H1 (cell line): ENCODE measurements at regions not wholly inside any gene's neighbourhood (a gene's known extent, or its start where the extent isn't known, plus 50 kb on each side); places are given as distances from the start of the nearest gene placed in this dataset.

Experiments
- CEBPB ChIP-seq: IDR thresholded peaks from 2 replicates; pipeline ENCODE4 v1.6.1; 2012; ENCODE audit warnings: low read depth, low read length
- JUND ChIP-seq: IDR thresholded peaks from 2 replicates; pipeline ENCODE4 v1.6.1; 2011; ENCODE audit warnings: mild to moderate bottlenecking, improper control_type of control experiment, low read length
- KDM1A ChIP-seq: fragments of 200-600, 300-600 bp; sonication (generic); IDR thresholded peaks from 2 replicates; pipeline ENCODE4 v1.7.1; 2016; ENCODE audit warnings: mild to moderate bottlenecking, low read length, borderline replicate concordance
- NANOG ChIP-seq: IDR thresholded peaks from 2 replicates; pipeline ENCODE4 v1.6.1; 2011; ENCODE audit warnings: low read length, low read depth, mild to moderate bottlenecking, inconsistent platforms; ENCODE audit not compliant: insufficient read depth, poor library complexity, severe bottlenecking
- NRF1 ChIP-seq: IDR thresholded peaks from 2 replicates; pipeline ENCODE4 v1.6.1; 2011; ENCODE audit warnings: mild to moderate bottlenecking, low read depth, low read length, improper control_type of control experiment
- POU5F1 ChIP-seq: IDR thresholded peaks from 2 replicates; pipeline ENCODE4 v1.6.1; 2011; ENCODE audit warnings: low read depth, mild to moderate bottlenecking, low read length, moderate library complexity
- RAD21 ChIP-seq, 2 experiments: IDR thresholded peaks in 1 of 2; conservative IDR thresholded peaks in 1 of 2; 2 replicates each; pipeline ENCODE4 v1.6.1; 2011; ENCODE audit warnings: low read depth in 2 of 2, low read length in 2 of 2, improper control_type of control experiment in 1 of 2, inconsistent platforms in 1 of 2, mild to moderate bottlenecking in 1 of 2, moderate library complexity in 1 of 2
- SIN3A ChIP-seq, 2 experiments: IDR thresholded peaks in 1 of 2; conservative IDR thresholded peaks in 1 of 2; 2 replicates each; pipeline ENCODE4 v1.6.1; 2011 to 2012; ENCODE audit warnings: low read length in 2 of 2, improper control_type of control experiment in 1 of 2, low read depth in 1 of 2, mild to moderate bottlenecking in 1 of 2
- SUZ12 ChIP-seq: fragments of 200-600 bp; sonication (generic); IDR thresholded peaks from 2 replicates; pipeline ENCODE4 v1.6.1; 2012; ENCODE audit warnings: mild to moderate bottlenecking, inconsistent platforms, low read length, moderate library complexity, mixed read lengths
- YY1 ChIP-seq: IDR thresholded peaks from 2 replicates; pipeline ENCODE4 v1.6.1; 2011; ENCODE audit warnings: low read depth, mild to moderate bottlenecking, low read length
- TF ChIP-seq, protein P1 (sequence below): fragments of 300-600 bp; sonication (generic); IDR thresholded peaks from 2 replicates; pipeline ENCODE4 v1.7.1; 2012; ENCODE audit warnings: low read length, moderate library complexity, mild to moderate bottlenecking, inconsistent platforms; ENCODE audit not compliant: insufficient replicate concordance

DNA sequence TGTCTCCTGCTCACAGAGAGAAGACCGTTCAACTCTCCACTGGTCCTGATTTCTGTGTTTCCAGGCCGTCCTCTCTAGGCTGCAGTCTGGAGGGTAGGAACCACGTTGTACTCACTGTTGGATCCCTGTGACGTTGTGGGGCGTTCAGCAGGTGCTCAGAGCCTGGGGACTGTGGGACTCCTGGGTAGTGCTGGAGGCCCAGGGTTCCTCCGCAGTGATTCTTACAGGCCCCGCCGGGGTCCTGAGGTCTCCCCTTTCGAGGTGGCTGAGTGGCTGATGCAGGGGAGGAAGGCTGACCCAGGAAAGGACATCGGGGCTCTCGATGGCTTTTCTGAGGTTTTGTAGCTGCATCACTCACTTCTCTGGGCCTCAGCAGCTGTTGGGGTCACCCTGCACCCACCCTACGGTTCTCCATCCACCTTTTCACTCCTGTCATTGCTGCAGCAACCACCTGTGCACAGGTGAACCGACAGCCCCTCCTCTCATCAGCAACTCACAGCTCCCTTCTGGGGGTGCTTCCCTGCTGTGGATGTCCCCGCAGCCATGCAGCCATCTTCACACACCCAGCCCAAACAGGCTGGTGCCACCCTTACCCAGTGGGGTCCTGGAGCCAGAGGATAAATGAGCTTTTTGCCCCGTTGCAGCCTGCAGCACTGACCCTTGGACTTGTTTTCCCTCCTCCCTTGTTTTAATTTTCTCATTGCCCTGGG is 169.6 kb upstream of the HDAC4 start (continued):
- TF ChIP-seq, protein P1, sequence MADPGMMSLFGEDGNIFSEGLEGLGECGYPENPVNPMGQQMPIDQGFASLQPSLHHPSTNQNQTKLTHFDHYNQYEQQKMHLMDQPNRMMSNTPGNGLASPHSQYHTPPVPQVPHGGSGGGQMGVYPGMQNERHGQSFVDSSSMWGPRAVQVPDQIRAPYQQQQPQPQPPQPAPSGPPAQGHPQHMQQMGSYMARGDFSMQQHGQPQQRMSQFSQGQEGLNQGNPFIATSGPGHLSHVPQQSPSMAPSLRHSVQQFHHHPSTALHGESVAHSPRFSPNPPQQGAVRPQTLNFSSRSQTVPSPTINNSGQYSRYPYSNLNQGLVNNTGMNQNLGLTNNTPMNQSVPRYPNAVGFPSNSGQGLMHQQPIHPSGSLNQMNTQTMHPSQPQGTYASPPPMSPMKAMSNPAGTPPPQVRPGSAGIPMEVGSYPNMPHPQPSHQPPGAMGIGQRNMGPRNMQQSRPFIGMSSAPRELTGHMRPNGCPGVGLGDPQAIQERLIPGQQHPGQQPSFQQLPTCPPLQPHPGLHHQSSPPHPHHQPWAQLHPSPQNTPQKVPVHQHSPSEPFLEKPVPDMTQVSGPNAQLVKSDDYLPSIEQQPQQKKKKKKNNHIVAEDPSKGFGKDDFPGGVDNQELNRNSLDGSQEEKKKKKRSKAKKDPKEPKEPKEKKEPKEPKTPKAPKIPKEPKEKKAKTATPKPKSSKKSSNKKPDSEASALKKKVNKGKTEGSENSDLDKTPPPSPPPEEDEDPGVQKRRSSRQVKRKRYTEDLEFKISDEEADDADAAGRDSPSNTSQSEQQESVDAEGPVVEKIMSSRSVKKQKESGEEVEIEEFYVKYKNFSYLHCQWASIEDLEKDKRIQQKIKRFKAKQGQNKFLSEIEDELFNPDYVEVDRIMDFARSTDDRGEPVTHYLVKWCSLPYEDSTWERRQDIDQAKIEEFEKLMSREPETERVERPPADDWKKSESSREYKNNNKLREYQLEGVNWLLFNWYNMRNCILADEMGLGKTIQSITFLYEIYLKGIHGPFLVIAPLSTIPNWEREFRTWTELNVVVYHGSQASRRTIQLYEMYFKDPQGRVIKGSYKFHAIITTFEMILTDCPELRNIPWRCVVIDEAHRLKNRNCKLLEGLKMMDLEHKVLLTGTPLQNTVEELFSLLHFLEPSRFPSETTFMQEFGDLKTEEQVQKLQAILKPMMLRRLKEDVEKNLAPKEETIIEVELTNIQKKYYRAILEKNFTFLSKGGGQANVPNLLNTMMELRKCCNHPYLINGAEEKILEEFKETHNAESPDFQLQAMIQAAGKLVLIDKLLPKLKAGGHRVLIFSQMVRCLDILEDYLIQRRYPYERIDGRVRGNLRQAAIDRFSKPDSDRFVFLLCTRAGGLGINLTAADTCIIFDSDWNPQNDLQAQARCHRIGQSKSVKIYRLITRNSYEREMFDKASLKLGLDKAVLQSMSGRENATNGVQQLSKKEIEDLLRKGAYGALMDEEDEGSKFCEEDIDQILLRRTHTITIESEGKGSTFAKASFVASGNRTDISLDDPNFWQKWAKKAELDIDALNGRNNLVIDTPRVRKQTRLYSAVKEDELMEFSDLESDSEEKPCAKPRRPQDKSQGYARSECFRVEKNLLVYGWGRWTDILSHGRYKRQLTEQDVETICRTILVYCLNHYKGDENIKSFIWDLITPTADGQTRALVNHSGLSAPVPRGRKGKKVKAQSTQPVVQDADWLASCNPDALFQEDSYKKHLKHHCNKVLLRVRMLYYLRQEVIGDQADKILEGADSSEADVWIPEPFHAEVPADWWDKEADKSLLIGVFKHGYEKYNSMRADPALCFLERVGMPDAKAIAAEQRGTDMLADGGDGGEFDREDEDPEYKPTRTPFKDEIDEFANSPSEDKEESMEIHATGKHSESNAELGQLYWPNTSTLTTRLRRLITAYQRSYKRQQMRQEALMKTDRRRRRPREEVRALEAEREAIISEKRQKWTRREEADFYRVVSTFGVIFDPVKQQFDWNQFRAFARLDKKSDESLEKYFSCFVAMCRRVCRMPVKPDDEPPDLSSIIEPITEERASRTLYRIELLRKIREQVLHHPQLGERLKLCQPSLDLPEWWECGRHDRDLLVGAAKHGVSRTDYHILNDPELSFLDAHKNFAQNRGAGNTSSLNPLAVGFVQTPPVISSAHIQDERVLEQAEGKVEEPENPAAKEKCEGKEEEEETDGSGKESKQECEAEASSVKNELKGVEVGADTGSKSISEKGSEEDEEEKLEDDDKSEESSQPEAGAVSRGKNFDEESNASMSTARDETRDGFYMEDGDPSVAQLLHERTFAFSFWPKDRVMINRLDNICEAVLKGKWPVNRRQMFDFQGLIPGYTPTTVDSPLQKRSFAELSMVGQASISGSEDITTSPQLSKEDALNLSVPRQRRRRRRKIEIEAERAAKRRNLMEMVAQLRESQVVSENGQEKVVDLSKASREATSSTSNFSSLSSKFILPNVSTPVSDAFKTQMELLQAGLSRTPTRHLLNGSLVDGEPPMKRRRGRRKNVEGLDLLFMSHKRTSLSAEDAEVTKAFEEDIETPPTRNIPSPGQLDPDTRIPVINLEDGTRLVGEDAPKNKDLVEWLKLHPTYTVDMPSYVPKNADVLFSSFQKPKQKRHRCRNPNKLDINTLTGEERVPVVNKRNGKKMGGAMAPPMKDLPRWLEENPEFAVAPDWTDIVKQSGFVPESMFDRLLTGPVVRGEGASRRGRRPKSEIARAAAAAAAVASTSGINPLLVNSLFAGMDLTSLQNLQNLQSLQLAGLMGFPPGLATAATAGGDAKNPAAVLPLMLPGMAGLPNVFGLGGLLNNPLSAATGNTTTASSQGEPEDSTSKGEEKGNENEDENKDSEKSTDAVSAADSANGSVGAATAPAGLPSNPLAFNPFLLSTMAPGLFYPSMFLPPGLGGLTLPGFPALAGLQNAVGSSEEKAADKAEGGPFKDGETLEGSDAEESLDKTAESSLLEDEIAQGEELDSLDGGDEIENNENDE: no peak
- TF ChIP-seq NANOG: no peak
- no peak for TF ChIP-seq SIN3A (conservative IDR thresholded peaks at IDR 0.05 in 1 of 2, IDR thresholded peaks at IDR 0.05 in 1 of 2; ENCODE audit: low read depth in 1 of 2, low read length in 2 of 2)
- TF ChIP-seq SUZ12: no peak
- no peak for TF ChIP-seq NRF1
- no peak for TF ChIP-seq RAD21 (IDR thresholded peaks at IDR 0.05 in 1 of 2, conservative IDR thresholded peaks at IDR 0.05 in 1 of 2; ENCODE audit: low read depth in 2 of 2, low read length in 2 of 2)
- no peak for TF ChIP-seq CEBPB
- no peak for TF ChIP-seq POU5F1
- no peak for TF ChIP-seq YY1
- no peak for TF ChIP-seq JUND
- no peak for TF ChIP-seq KDM1A
